ENCODE measurements at regions not wholly inside any gene's neighbourhood (a gene's known extent, or its start where the extent isn't known, plus 50 kb on each side); places are given as distances from the start of the nearest gene placed in this dataset.
"Not testable (repeated sequence)": the region's sequence is repeated elsewhere in the genome, so short reads cannot be mapped to it uniquely, and the experiment has no call there.

DNA sequence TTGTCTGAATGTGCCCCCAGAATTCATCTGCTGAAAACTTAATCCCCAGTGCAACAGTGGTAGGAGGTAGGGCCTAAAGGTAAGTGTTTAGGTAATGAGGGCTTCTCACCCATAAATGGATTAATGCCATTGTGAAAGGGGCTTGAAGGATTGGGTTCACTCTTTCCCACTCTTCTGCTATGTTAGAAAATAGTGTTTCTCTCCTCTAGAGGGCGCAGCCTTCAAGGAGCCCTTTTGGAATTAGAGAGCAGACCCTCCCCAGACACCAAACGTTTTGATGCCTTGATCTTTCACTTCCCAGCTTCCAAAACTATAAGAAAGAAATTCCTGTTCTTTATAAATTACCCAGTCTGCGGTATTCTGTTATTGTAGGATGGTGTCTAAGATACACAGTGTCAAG is 706.4 kb downstream of the SMARCA1 start:
- Histone ChIP-seq H3K9me3 (ENCODE audit: control insufficient read depth, insufficient read depth, low read length) (no peaks in the 10 kb centered on the region), H3K4me3 (ENCODE audit: low read depth, low read length) (no peak overlapping the region), H3K9ac (ENCODE audit: low read depth, low read length) (no peak overlapping the region), H3K27me3 (ENCODE audit: control insufficient read depth, insufficient read depth, low read length) (no peaks in the 10 kb centered on the region), H3K36me3 (ENCODE audit: control insufficient read depth, insufficient read depth, low read length) (no peaks in the 10 kb centered on the region), H3K4me1 (ENCODE audit: control insufficient read depth, insufficient read depth, low read length) (peaks cover under 1% of the 10 kb centered on the region)

DNA sequence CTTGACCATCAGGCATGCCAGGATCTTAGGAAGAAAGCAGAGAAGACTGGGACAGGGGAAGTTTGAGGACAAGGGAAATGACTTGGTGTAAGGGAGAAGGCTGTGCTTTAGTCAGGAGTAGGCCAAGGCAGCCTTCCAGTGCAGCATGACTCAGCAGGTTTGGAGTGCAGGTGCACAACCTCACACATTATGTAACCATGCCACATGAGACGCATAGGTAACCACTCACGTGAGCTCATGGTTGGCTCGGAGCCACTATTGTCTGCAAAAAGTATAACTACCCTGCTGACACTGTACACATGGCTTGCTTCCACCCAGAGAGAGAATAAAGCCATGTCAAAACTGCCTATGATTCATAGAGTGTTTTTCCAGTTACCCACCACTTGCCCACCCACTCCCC is 715.9 kb downstream of the SMARCA1 start:
- no peak overlapping the region for H3K9ac ChIP-seq (ENCODE audit: low read depth, low read length)
- H3K27me3 ChIP-seq (ENCODE audit: control insufficient read depth, insufficient read depth, low read length), result no peaks in the 10 kb centered on the region
- no peak overlapping the region for H3K4me3 ChIP-seq (ENCODE audit: low read depth, low read length)
- H3K9me3 ChIP-seq (ENCODE audit: control insufficient read depth, insufficient read depth, low read length), result peaks cover 6% of the 10 kb centered on the region
- H3K4me1 ChIP-seq (ENCODE audit: control insufficient read depth, insufficient read depth, low read length), result no peaks in the 10 kb centered on the region
- H3K36me3 ChIP-seq (ENCODE audit: control insufficient read depth, insufficient read depth, low read length), result peaks cover 4% of the 10 kb centered on the region

DNA sequence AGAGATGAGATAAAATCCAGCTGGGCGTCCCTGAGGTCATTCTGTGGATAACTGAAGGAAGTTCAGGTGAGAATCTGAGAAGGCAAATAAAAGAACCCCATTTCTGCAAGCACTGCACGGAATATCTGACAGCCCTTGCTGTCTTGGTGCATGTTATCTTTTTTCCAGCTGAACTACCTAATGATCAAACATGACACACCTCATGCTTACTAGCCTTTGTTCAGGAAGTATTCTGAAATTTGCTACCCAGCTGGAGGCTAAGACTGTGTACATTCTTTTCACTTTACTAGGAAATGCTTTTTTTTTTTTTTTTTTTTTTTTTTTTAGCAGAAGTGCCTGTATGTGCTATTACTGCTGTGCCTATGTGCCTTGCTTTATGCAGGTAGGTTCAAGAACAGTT is 718.1 kb downstream of the SMARCA1 start:
- Histone ChIP-seq H3K4me1 (ENCODE audit: control insufficient read depth, insufficient read depth, low read length) (no peaks in the 10 kb centered on the region), H3K9me3 (ENCODE audit: control insufficient read depth, insufficient read depth, low read length) (peaks cover 6% of the 10 kb centered on the region)

DNA sequence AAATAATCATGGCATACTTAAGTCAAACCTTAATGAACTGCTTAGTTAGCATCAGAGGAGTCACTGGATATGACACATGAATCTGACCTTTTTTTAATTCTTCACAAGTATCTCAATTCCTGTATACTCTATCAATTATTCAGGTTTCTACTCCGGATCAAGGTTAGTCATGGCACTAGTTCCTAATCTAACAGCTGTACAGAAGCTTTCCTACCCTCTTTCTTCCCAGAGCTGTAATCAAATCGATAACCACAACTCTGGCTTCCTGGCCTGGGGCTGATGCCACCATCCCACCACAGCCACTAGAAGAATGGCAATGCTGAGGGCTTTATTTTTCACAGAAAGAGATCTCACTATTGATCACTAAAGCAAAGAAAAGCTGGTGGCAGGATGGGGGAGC is 718.5 kb downstream of the SMARCA1 start:
- Histone ChIP-seq H3K36me3 (ENCODE audit: control insufficient read depth, insufficient read depth, low read length) (peaks cover 4% of the 10 kb centered on the region), H3K4me3 (ENCODE audit: low read depth, low read length) (no peak overlapping the region), H3K27me3 (ENCODE audit: control insufficient read depth, insufficient read depth, low read length) (no peaks in the 10 kb centered on the region), H3K4me1 (ENCODE audit: control insufficient read depth, insufficient read depth, low read length) (no peaks in the 10 kb centered on the region), H3K9ac (ENCODE audit: low read depth, low read length) (no peak overlapping the region), H3K9me3 (ENCODE audit: control insufficient read depth, insufficient read depth, low read length) (peaks cover 6% of the 10 kb centered on the region)

More for the DNA sequence above, 718.1 kb downstream of the SMARCA1 start:
- no peak overlapping the region for H3K9ac ChIP-seq (ENCODE audit: low read depth, low read length)
- no peaks in the 10 kb centered on the region for H3K27me3 ChIP-seq (ENCODE audit: control insufficient read depth, insufficient read depth, low read length)
- H3K4me3 ChIP-seq (ENCODE audit: low read depth, low read length), result no peak overlapping the region
- peaks cover 4% of the 10 kb centered on the region for H3K36me3 ChIP-seq (ENCODE audit: control insufficient read depth, insufficient read depth, low read length)

DNA sequence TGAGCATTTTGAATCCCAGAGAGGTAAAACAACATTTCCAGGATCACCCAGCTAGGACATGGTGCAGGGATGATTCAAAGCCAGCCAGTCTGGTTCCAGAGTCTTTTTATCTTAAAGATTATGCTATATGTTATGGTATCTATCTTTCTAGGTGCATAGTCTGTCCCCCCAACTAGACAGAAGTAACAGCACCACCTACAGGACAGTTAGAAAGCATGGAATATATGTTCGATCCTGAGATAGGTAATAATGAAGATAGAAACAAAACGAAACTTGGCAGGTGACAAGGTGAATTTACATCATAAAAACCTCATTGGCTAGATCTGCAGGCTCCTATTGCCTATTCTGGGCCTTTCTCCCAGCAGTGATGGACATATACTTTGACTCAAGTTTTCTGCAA is 723.2 kb downstream of the SMARCA1 start:
- Histone ChIP-seq H3K4me3 (ENCODE audit: low read depth, low read length) (no peak overlapping the region), H3K9me3 (ENCODE audit: control insufficient read depth, insufficient read depth, low read length) (no peaks in the 10 kb centered on the region), H3K36me3 (ENCODE audit: control insufficient read depth, insufficient read depth, low read length) (no peaks in the 10 kb centered on the region), H3K27me3 (ENCODE audit: control insufficient read depth, insufficient read depth, low read length) (no peaks in the 10 kb centered on the region), H3K9ac (ENCODE audit: low read depth, low read length) (no peak overlapping the region), H3K4me1 (ENCODE audit: control insufficient read depth, insufficient read depth, low read length) (no peaks in the 10 kb centered on the region)

DNA sequence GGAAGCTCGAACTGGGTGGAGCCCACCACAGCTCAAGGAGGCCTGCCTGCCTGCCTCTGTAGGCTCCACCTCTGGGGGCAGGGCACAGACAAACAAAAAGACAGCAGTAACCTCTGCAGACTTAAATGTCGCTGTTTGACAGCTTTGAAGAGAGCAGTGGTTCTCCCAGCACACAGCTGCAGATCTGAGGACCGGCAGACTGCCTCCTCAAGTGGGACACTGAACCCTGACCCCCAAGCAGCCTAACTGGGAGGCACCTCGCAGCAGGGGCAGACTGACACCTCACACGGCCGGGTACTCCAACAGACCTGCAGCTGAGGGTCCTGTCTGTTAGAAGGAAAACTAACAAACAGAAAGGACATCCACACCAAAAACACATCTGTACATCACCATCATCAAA is 730.9 kb upstream of the ACTRT1 start:
- not testable (repeated sequence) for H3K9ac ChIP-seq (ENCODE audit: low read depth, low read length); H3K27me3 ChIP-seq (ENCODE audit: control insufficient read depth, insufficient read depth, low read length); H3K9me3 ChIP-seq (ENCODE audit: control insufficient read depth, insufficient read depth, low read length); H3K36me3 ChIP-seq (ENCODE audit: control insufficient read depth, insufficient read depth, low read length); H3K4me1 ChIP-seq (ENCODE audit: control insufficient read depth, insufficient read depth, low read length); H3K4me3 ChIP-seq (ENCODE audit: low read depth, low read length)

DNA sequence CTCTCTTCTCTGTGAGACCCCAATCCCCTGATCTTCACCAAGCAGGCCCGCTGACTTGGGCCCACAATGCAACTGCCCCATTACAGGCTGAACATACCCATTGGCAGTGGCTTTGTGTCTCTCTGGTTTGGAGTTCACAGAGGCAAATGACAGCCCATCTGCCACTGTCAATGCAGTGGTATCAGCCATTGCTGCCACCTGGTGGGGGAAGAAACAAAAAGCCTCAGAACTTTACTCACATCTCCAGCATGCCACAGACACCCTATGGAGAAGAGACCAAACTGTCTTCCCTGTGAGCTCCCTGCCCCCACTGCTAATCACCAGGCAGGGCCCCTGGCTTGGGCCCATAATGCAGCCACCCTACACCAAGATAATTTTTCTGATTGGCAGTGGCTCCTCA is 729.3 kb upstream of the ACTRT1 start:
- Histone ChIP-seq H3K36me3 (ENCODE audit: control insufficient read depth, insufficient read depth, low read length) (no peaks in the 10 kb centered on the region), H3K27me3 (ENCODE audit: control insufficient read depth, insufficient read depth, low read length) (no peaks in the 10 kb centered on the region), H3K4me3 (ENCODE audit: low read depth, low read length) (no peak overlapping the region), H3K9me3 (ENCODE audit: control insufficient read depth, insufficient read depth, low read length) (peaks cover under 1% of the 10 kb centered on the region), H3K9ac (ENCODE audit: low read depth, low read length) (no peak overlapping the region), H3K4me1 (ENCODE audit: control insufficient read depth, insufficient read depth, low read length) (peaks cover 4% of the 10 kb centered on the region)

DNA sequence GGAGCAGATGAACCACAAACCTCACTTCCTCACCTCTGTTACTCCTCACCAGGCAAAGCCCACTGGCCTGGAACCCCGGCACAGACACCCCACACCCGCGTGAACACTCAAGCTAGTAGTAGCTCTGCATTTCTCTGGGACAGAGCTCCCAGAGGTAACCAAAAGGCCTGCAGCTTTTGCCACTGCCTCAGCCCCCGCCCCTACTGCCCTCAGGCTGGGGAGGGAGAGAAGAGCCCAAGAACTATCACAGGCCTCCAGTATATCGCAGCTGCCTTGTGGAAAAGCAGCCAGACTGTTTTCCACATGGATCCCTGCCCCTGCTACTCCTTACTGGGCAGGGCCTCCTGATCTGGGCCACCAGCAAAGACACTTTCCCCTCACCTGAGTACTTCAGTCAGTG is 728.7 kb upstream of the ACTRT1 start:
- Histone ChIP-seq H3K36me3 (ENCODE audit: control insufficient read depth, insufficient read depth, low read length) (no peaks in the 10 kb centered on the region), H3K4me3 (ENCODE audit: low read depth, low read length) (no peak overlapping the region), H3K9me3 (ENCODE audit: control insufficient read depth, insufficient read depth, low read length) (peaks cover 3% of the 10 kb centered on the region), H3K4me1 (ENCODE audit: control insufficient read depth, insufficient read depth, low read length) (peaks cover 4% of the 10 kb centered on the region), H3K9ac (ENCODE audit: low read depth, low read length) (no peak overlapping the region), H3K27me3 (ENCODE audit: control insufficient read depth, insufficient read depth, low read length) (no peaks in the 10 kb centered on the region)

DNA sequence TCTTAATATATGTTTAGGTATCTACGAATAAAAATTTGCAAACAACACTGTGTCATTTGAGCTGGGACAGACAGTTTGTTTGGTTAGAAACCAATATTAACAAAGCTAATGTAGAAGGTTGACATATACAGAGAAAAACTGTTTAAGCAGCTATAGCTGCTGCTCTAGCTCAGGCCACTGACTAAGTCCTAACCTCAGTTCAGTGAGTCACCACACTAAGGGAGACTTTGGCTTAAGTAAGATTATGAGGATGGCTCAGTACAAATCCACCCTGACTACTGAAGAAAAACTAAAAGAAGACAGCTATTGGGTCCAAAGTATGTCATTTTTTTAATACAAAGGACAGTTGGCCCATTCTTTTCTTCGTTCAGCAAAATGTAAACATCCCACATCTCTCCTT is 717.3 kb upstream of the ACTRT1 start:
- Histone ChIP-seq H3K9ac (ENCODE audit: low read depth, low read length) (no peak overlapping the region), H3K9me3 (ENCODE audit: control insufficient read depth, insufficient read depth, low read length) (peaks cover 4% of the 10 kb centered on the region), H3K4me3 (ENCODE audit: low read depth, low read length) (no peak overlapping the region), H3K4me1 (ENCODE audit: control insufficient read depth, insufficient read depth, low read length) (no peaks in the 10 kb centered on the region), H3K36me3 (ENCODE audit: control insufficient read depth, insufficient read depth, low read length) (no peaks in the 10 kb centered on the region), H3K27me3 (ENCODE audit: control insufficient read depth, insufficient read depth, low read length) (no peaks in the 10 kb centered on the region)

DNA sequence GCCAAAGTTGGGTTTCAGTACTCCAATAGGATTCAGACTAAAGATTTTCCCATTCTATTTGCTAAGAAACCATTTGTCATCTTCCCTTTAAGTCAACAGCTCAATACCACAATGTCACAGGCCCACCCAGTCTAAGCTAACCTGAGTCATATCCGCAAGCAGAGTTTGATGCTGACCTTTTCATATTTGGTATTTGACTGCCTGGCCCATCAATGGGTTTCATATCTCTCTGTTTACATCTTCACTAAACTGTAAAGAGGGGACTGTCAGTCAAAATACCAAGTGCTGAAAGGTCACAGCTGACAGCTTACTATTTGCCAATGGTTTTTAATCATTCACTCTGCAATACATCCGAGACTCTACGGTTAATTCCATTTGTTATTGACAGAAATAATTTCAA is 707.5 kb upstream of the ACTRT1 start:
- Histone ChIP-seq H3K9me3 (ENCODE audit: control insufficient read depth, insufficient read depth, low read length) (no peaks in the 10 kb centered on the region), H3K36me3 (ENCODE audit: control insufficient read depth, insufficient read depth, low read length) (no peaks in the 10 kb centered on the region)

DNA sequence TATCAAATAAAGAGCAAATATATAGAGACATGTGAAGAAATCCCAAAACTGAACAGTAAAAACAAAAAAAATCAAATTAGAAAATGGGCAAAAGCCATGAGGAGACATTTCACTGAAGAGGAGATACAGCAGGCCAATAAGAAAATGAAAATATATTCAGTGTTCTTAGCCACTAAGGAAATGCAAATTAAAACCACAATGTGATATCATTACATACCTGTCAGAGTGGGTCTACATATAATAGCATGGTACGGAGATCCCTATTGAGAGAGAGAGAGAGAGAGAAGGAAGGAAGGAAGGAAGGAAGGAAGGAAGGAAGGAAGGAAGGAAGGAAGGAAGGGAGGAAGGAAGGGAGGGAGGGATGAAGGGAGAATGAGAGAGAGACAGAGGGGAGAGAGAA is 707.0 kb upstream of the ACTRT1 start:
- no peaks in the 10 kb centered on the region for H3K9me3 ChIP-seq (ENCODE audit: control insufficient read depth, insufficient read depth, low read length)
- H3K9ac ChIP-seq (ENCODE audit: low read depth, low read length), result no peak overlapping the region
- no peaks in the 10 kb centered on the region for H3K36me3 ChIP-seq (ENCODE audit: control insufficient read depth, insufficient read depth, low read length)
- H3K4me3 ChIP-seq (ENCODE audit: low read depth, low read length), result no peak overlapping the region
- H3K27me3 ChIP-seq (ENCODE audit: control insufficient read depth, insufficient read depth, low read length), result no peaks in the 10 kb centered on the region
- H3K4me1 ChIP-seq (ENCODE audit: control insufficient read depth, insufficient read depth, low read length), result peaks cover 2% of the 10 kb centered on the region

More for the DNA sequence above, 707.5 kb upstream of the ACTRT1 start:
- Histone ChIP-seq H3K9ac (ENCODE audit: low read depth, low read length) (no peak overlapping the region), H3K27me3 (ENCODE audit: control insufficient read depth, insufficient read depth, low read length) (no peaks in the 10 kb centered on the region), H3K4me3 (ENCODE audit: low read depth, low read length) (no peak overlapping the region), H3K4me1 (ENCODE audit: control insufficient read depth, insufficient read depth, low read length) (no peaks in the 10 kb centered on the region)

DNA sequence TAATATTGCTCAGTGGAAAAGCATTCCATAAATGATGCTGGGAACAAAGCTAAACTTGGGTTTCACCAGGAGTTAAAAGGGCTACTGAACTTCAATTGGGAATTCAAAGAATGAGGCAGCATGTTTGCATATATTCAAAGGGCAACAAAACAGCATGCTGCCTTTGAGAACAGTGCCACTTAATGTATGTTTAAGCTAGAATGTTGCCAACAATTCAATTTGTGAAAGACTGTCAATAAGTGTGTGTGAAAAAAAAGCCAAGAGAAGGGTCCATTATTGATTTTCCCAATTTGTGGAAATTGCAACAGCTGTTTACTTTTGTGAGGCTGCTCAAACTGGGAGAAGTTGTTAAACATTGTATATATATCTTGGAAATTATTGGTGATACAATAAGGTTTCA is 701.9 kb upstream of the ACTRT1 start:
- Histone ChIP-seq H3K36me3 (ENCODE audit: control insufficient read depth, insufficient read depth, low read length) (no peaks in the 10 kb centered on the region), H3K9ac (ENCODE audit: low read depth, low read length) (no peak overlapping the region), H3K9me3 (ENCODE audit: control insufficient read depth, insufficient read depth, low read length) (no peaks in the 10 kb centered on the region), H3K4me1 (ENCODE audit: control insufficient read depth, insufficient read depth, low read length) (peaks cover 11% of the 10 kb centered on the region), H3K4me3 (ENCODE audit: low read depth, low read length) (no peak overlapping the region), H3K27me3 (ENCODE audit: control insufficient read depth, insufficient read depth, low read length) (no peaks in the 10 kb centered on the region)

DNA sequence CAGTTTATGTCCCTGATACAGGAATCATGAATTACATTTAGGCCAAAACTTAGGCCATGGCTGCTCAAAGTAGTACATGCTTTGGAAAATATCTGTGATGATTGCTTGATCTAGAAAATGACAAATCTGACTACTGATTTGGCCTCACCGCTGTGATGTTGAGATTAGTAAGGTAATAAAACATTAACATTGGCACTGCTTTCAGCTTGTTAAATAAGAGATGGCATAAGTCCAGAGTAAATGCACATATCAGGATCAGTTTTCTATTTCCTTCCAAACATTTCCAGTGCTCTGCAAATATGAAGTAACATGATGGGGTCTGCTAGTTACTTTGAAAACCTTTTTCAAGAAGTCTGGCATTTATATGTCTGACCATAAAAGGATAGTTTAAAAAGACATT is 687.3 kb upstream of the ACTRT1 start:
- Histone ChIP-seq H3K9ac (ENCODE audit: low read depth, low read length) (no peak overlapping the region), H3K4me1 (ENCODE audit: control insufficient read depth, insufficient read depth, low read length) (no peaks in the 10 kb centered on the region), H3K36me3 (ENCODE audit: control insufficient read depth, insufficient read depth, low read length) (no peaks in the 10 kb centered on the region), H3K9me3 (ENCODE audit: control insufficient read depth, insufficient read depth, low read length) (no peaks in the 10 kb centered on the region), H3K4me3 (ENCODE audit: low read depth, low read length) (no peak overlapping the region), H3K27me3 (ENCODE audit: control insufficient read depth, insufficient read depth, low read length) (no peaks in the 10 kb centered on the region)

Data from iPS-15b (cell line).